ENCODE measurements at regions not wholly inside any gene's neighbourhood (a gene's known extent, or its start where the extent isn't known, plus 50 kb on each side); places are given as distances from the start of the nearest gene placed in this dataset.
A peak's percentile ranks its signal among the peaks of the same experiment; 100 is the strongest.
"Not testable (repeated sequence)": the region's sequence is repeated elsewhere in the genome, so short reads cannot be mapped to it uniquely, and the experiment has no call there.

DNA sequence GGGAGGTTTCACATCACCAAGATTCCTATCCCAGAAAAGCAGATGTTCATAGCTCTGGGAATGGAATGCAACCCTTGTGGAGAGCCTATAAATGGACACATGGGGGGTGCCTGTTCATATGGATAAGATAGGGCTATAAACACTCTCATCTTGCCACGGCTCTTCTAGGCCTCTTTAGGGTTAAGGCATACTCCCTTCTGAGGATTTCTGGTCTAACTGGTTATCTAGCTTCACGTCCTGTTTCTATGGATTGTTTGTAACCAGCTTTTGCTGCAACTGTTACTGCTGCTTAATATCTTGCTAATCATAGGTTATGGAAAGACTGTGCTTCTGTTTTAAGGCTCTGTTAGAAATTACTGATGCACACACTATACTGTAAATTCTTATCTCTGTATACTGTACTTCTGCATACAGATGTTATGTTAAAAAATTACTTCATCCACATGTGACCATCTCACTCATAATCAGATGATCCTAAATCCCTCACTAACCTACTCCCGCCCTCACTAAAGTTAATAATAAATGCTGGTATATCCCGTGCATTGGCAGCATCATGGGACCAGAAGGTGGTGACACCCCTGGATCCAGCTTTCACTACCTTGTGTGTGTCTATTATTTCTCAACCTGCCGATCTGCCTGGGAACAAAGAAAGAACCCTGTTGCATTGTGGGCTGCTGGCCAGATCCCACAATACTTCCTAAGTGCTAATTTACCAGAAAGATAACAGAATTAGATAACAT, 68.7 kb downstream of the PRKAB2 start:
- DNase-seq: not testable (repeated sequence)

DNA sequence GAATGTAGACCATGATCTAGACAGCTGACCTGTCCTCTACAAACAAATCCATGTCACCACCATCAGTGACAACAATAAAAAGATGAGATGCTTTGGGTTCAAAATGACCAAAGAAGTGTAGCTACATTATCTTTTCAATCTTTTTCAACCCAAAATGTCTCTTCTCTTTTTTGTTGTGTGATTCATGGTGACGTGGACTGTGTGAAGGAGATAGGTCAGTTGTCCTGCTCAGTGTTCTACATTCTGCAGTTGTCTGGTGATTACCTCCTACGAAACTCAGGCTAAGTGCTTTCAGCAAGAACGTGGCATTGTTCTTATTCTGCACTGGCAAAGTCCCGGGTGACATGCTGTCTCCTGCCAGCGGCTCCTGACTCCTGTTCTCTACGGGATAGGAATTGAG, 73.1 kb downstream of the PRKAB2 start:
- DNase-seq: no peak

DNA sequence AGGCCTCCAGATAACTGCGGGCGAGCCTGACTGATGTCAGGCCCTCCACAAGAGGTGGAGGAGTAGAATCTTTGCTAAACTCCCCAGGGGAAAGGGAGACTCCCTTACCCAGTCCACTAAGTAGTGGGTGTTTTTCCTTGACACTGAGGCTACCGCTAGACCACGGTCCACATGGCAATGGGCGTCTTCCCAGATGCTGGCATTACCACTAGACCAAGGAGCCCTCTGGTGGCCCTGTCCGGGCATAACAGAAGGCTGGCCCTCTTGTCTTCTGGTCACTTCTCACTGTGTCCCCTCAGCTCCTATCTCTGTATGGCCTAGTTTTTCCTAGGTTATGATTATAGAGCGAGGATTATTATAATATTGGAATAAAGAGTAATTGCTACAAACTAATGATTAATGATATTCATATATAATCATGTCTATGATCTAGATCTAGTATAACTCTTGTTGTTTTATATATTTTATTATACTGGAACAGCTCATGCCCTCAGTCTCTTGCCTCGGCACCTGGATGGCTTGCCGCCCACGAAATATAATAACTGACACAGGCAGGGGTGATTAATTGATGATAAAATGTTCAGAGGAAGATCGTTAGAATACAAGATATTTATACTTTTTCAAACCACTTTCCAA, 73.8 kb downstream of the PRKAB2 start:
- DNase-seq: peak; percentile 16

DNA sequence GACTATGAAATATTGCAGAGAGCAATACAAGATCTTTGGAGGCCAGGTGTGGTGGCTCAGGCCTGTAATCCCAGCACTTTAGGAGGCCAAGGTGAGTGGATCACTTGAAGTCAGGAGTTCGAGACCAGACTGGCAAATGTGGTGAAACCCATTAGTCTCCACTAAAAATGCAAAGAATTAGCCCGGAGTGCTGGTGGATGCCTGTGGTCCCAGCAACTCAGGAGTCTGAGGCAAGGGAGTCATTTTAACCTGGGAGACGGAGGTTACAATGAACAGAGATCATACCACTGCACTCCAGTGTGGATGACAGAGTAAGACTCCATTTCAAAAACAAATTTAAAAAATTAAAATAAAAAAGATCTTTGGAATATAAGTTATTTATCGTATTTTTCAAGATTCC, 76.6 kb downstream of the PRKAB2 start:
- no peak for DNase-seq

DNA sequence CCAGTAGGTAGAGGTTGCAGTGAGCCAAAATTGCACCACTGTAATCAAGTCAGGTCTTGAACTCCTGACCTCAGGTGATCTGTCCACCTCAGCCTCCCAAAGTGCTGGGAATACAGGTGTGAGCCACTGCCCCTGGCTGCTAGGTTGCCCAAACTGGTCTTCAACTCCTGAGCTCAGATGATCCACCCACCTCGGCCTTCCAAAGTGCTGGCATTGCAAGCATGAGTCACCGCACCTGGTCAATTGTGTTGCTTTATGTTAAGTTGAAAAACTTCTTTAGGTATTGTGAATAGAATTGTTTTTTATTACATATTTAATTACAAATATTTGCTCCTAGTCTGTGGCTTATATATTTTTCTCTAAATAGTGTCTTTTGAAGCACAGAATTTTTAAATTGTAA, 80.5 kb downstream of the PRKAB2 start:
- no peak for DNase-seq

DNA sequence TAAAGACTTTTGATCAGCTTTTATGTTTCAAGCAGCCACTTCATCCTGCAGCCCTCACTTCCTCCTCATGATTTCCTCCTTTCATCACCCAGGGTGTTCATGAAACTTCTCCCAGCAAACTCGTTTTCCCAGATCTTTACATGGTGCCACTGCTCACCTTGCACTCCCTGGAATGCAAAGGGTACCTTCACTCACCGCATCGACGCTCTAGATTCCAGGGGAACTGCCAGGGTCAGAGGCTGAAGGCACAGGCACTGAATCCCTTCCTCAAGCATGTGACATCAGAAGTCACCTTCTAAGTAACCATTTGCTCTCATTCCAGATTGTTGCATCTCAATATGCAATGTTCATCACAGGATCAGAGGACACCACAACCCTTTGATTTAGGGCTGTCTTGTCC, 82.8 kb downstream of the PRKAB2 start:
- no peak for DNase-seq

DNA sequence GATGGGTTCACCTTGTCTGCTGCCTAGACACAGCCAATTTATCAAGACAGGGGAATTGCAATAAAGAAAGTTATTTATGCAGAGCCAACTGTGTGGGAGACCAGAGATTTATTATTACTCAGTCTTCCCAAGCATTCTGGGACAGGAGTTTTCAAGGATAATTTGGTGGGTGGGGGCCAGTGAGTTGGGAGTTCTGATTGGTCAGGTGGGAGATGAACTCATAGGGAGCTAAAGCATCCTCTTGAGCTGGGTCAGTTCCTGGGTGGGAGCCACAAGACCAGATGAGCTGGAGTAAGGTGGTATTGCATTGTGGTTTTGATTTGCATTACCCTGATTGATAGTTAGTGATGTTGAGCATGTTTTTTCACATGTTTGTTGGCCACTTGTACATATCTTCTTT, 86.1 kb downstream of the PRKAB2 start:
- DNase-seq: no peak

DNA sequence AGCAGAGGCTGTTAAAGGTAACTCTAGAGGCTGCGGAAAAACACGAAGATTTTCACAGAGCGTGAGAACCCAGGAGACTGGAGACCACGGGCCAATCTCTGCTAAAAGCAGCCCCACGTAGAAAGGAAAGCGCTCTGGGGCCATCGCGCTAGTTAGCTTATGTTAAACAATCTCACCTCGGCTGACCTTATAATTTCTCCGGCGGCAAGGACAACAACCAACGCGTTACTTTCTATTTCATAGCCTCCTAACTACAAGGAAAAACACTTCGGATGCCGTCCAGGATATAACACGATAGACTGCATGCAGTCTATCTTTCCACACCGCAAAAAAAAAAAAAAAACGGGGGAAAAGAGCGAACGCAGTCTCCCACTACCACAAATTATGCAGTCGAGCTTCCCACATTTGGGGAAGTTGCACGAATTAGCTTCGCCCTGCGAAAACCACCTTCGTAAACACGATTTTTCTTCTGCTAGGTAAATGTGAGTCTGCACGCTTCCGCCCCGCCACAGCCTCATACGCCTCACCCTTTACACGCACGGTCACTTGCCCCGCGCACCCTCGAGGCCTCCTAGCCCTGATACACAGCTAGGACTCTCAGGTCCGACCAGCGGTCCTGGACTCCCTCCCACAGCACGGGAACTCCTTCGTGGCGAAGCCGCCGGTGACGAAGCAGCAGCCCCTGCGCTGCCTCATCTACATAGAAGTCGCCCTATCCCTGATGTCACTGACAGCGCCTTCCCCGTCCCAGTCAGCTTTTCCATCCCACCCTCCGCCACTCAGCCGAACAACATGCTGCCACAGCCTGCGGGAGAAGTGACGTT, 87.8 kb downstream of the PRKAB2 start:
- peak; percentile 89 for DNase-seq

DNA sequence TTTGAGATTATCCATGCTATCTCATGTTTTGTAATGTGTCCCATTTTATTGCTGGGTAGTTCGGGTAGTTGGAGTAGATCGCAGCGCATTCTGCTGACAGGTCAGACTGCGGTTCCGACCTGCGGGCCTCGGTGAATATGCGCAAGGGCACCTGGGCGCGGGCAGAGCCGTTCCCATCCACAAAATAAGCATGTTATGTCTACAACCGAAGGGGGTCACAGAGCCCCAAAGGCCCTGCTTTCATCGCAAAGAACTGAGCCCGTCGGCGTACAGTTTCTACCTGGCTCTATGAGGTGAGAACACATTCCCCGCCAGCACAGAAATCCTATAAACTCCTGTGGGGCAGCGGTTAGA, 88.4 kb downstream of the PRKAB2 start:
- DNase-seq: no peak

DNA sequence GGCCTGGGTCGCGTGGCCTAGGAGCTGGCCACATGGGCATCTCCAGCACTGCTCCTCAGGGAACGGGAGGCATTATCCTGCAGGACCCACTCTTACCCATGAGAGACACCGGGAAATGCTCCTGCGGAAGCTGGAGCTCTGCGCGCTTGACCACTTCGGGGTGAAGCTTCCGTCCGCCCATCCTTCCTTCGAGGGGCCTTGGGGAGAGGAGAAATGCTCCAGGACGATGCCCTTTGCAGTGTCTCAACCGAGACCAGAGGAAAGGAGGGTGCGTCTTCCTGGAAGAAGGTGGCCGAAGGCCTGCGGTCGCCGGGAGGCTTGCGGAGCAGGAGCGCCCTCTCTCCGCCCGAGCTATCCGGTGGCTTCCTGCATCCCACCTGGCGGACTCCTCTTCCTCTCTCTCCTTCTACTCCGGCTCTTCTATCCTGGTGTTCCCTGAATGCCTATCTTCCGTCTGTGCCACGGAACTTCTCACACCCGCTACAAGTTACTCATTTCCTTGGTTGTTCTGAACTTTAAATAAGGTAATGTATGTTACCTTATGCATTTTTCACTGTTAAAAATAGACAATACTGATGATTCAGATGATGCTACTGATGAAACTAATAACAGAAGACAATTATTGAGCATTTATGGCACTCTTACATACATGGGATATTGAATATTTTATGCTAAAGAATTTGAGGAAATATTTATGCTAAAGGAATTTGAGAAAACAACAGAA, 91.4 kb downstream of the PRKAB2 start:
- no peak for DNase-seq

DNA sequence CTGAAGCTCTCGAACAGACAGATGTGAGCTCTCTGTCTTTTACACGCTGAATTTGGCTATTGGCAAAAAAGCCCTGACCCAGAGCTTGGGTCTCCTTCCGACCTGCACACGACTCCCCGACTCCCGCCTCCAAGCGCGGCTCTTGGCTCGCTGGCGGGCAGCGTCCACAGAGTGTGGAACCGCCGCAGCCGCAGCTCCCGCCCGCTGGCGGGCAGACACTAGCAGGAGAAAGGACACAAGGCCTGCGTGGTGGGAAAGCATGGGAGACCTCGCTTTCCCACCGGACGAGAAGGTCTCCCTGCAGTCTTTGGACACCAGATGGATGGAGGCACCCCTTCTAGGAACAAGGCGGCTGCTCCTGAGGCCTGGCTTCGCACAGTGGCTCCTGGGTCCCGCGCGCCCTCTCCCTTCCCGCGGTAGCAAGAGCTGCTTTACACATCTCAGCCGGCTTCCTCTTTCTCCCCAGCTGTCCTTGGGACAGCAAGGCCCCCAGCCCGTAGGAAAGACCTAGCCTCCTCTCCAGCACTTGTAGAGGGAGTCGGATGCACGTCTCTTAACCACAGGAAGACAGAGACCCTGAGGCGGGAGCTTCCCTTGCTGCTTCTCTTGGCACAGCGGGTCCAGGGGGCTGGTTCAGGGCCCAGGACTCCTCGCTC, 92.1 kb downstream of the PRKAB2 start:
- no peak for DNase-seq

DNA sequence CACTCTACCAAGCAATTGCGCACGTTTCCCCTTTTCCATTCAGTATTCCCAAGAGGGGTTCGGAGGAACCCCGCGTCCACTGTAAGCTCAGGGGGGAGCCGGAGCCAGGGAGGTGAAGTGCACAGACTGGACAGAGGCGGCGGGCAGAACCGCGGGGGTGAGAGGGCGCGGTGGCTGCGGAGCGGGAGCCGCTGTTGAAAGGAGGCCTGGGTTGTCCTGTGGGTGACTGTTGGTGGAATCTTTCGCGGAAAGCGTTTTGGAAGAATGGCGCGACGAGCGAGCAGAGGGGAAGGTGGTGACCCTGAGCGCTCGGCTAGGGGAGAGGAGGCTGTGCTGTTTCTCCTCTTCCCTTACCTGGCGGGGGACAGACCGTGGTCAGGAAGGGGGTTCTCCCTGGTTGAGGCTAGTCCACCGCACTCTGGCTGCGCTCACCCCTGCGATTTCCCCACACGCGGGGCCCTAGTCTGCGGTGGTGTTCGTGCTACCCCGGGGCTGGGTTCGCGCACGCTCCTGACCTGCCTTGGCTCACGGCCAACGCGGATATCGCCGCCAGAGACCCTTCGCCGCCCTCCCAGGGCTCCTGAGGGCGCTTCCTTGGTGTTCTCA, 92.8 kb downstream of the PRKAB2 start:
- no peak for DNase-seq

DNA sequence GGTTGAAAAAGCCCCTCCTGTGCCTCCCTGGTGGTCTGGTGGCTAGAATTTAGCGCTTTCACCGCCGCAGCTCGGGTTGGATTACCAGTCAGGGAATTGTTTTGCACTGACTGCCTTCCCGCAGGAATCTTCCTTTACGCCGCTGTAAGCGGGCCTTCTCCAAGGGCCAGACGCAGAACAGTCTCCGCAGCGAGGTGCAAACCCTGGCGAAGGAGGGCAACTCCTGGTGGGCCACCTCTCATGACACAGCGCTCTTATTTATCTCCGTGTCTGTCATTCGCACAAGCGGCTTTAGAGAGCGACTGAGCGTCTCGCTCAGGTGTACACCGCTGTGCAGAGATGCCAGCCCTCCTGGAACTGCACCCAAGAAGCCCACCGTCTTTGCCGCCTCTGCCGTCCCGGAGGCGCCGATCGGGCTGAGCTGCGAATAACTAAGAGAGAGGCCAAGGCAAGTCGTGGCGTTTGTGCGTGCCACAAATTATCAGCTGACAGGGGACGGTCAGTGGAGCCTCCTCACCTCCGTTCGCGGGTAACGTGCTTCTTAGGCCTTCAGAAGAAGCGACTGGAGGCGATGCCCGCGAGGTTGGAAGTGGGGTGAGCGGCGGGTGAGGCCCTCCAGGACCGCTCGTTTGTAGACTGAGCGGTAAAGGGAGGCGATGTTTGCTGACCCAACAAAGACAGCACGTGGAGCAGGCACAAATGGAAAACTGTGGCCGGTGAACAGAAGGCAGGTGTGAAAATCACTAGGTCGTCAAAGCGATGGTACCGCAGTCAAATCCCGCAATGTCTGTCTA, 93.5 kb downstream of the PRKAB2 start:
- DNase-seq: no peak

DNA sequence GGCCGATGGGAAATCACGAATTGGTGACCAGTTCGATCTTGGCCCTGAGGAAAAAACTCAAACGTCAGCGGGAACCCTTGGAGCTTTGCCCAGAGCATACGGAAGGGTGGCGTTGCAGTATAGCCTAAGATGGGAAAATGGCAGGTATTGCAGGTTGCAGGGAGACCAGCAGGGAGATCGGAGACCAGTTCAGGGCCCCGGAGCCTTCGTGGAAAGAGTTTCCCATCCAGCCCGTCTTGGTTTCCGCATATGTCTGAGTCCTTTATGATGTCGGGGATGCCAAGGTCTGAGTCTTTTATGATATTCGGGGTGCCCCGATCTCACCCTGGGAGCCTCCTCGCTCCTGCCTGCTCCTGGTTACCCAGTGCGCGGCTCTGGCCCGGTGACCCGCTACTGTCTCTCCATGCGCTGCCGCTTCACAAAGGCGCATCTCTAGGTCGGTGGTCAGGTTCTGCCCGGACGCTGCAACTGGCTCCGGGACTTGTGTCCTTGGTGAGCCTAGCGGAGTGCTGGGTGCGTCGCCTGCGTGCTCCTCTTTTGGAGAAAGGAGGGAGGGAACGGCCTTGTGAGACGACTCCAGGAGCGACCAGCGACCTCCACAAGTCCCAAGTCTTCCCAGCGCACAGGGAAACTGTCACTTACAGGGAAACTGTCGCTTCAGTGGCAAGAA, 94.2 kb downstream of the PRKAB2 start:
- no peak for DNase-seq

DNA sequence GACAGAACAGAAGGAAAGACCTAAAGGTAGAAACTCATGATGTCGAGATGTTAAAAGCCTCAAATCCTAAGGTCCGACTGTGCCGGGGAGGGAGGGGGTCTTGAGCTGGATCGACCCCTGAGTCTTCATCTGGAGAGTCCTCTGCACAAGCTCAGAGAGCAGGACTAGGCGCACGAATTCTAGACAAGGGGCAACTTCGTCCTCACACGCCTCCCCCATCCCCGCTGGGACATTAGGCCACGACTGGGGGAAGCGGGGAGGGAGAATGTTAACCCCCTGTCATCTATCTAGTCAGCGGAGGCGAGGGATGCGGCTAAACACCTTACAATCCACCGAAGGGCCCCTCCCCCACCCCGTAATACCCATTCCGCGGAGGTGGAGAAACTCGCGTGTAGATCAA, 94.7 kb downstream of the PRKAB2 start:
- no peak for DNase-seq

DNA sequence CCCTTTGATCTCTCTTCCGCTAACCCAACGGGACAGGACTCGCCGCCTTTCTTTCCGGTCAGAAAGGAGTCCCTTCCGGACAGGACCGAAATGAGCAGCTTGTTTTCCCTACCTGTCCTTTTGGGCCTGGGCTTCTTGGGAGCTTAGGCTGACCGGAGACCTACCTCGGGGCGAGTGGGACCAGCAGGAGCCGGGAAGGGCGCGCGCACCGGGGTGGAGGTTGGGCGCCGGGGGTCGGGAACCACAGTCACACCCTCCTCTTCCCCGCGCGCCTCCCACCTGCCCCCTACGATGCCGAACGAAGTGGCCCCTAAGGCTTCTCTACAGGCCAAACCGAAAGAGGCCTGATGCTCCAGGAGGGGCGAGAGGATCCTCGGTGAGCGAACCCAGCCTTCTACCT, 95.2 kb downstream of the PRKAB2 start:
- no peak for DNase-seq

DNA sequence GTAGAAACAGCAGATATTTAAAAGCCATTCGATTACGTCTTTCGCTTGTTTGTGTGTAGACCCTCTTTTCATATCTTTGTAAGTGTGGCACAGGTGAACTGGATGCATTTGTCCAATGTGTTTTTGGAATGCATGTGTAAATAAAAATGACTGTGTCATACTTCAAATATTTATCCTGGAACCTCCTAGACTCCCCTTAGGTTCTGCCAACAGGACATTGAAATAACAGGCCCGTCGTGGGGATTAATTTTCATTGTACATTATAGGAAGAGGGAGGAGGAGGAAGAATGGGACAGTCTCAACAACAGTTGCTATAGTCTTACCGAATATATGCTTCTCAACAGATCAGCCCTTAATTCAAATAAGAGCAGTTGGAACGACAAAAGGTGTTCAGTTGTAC, 95.8 kb downstream of the PRKAB2 start:
- no peak for DNase-seq

DNA sequence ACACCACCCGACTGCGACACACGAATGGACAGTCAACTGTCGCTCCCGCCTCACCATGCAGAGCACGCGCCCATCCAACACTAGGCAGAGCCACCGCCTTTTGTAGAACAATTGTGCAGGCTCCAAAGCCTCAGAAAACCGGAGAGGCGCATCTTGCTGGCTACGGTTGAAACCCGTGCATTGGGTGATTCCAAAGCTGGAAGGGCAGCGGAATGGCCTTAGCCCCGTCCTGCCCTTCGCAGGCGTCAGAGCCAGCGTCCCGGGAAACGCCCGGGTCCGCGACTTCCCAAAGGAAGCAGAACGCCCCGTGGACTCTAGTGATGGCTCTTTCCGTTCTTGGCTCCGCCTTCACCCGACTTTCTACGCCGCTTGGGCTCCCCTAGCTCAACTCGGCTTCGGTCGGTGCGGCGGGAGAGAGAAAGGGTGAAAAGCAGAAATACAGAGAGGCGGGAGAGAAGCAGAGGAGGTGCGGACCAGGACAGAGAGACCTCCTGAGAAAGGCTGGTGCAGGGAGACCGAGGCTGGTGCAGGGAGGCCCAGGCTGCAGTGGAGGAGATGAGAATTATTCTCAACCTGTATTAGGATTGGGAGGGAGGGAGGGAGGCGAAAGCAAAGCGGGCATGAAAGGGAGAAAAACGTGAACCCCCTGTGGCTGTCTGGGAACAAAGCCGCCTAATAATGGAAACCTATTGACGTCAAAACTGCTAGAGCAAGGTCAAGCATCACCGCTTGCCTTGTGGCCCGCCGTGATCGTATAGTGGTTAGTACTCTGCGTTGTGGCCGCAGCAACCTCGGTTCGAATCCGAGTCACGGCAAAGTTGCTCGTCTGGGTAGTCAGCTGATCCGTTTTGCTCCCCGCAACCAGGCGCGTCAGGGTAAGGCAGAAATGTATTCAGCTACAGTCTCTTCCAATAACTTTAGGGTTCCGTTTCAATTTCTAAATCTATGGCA, 99.5 kb downstream of the PRKAB2 start:
- no peak for DNase-seq

DNA sequence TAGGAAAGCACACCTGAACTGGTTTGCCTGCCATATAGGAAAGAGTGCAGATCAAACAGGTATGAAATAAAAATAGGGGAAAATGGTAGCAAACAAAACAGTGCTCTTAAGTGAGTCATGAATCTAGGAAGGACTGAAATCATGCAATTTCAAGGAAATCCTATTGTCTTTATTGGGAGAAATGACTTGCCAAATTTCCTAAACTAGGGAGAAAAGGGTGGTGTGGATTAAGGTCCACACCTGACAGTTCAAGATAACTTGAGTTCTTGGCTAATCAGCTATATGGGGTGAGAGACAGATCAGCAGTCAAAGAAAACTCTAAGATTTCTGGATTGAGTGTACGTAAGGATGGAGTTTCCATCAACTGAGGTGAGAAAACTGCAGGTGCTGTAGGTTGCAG, 101.1 kb downstream of the PRKAB2 start:
- no peak for DNase-seq

DNA sequence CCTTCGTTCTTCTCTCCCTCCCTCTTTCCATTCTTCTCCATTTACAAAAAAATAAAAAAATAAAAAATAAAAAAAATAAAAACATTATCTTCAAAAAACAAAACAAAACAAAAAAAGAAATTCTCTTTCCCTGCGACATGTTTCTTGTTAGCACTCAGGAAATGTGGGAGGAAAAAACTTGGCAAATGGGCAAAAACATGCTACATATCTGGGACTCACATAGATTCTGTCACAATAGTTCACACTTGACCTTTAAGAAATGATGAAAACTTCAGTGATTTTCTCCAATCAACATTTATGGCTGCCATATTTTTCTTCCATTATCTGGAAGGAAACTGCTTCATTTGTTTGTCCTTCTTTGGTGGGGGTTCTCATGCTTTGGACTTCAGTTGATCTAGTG, 109.3 kb downstream of the PRKAB2 start:
- DNase-seq: no peak

Measured in stimulated activated CD4-positive, alpha-beta T cell treated with anti-CD3 and anti-CD28 coated beads, Interleukin-4, amount 100 ng/mL, for 24 hours (primary cell).